MCF 10A (cell line): ENCODE measurements at regions not wholly inside any gene's neighbourhood (a gene's known extent, or its start where the extent isn't known, plus 50 kb on each side); places are given as distances from the start of the nearest gene placed in this dataset.
"Not testable (repeated sequence)": the region's sequence is repeated elsewhere in the genome, so short reads cannot be mapped to it uniquely, and the experiment has no call there.

Experiments used
- BruUV-seq: library from RNA; stranded (reverse); fragments of 400-500 nt; replicated peaks from 2 replicates; lab custom pipeline; 2021; lab: Mats Ljungman, UMichigan
- CTCF ChIA-PET: fragments of 300-600 bp; sonication (Branson Sonifier 250); formaldehyde crosslinking; extraction: SDS; loops from one replicate; lab custom pipeline; 2021; ENCODE audit warnings: antibody characterized with exemption, inconsistent platforms; lab: Yijun Ruan, JAX
- POLR2A ChIA-PET: fragments of 300-600, 350-650 bp; sonication (Branson Sonifier 250); formaldehyde crosslinking; extraction: SDS; loops from one replicate; lab custom pipeline; 2020; ENCODE audit warnings: antibody characterized with exemption, inconsistent platforms; lab: Yijun Ruan, JAX
- DNase-seq: peaks from one replicate; pipeline ENCODE4 v3.0.0-alpha.2; 2018; ENCODE audit not compliant: unreplicated experiment
- H3K27ac Mint-ChIP-seq: one replicate; pipeline ENCODE4 v1.8.0; 2022; ENCODE audit warnings: mild to moderate bottlenecking, low read depth, mixed read lengths; ENCODE audit not compliant: unreplicated experiment
- H3K27me3 Mint-ChIP-seq: one replicate; pipeline ENCODE4 v1.8.0; 2022; ENCODE audit warnings: mixed read lengths; ENCODE audit not compliant: insufficient read depth, unreplicated experiment
- H3K36me3 Mint-ChIP-seq: one replicate; pipeline ENCODE4 v1.8.0; 2022; ENCODE audit warnings: mild to moderate bottlenecking, moderate library complexity, mixed read lengths; ENCODE audit not compliant: insufficient read depth, unreplicated experiment
- H3K4me1 Mint-ChIP-seq: one replicate; pipeline ENCODE4 v1.8.0; 2022; ENCODE audit warnings: mixed read lengths; ENCODE audit not compliant: insufficient read depth, unreplicated experiment
- H3K4me3 Mint-ChIP-seq: one replicate; pipeline ENCODE4 v1.8.0; 2022; ENCODE audit warnings: mild to moderate bottlenecking, moderate library complexity, mixed read lengths; ENCODE audit not compliant: unreplicated experiment
- H3K9me3 Mint-ChIP-seq: one replicate; pipeline ENCODE4 v1.8.0; 2022; ENCODE audit warnings: mixed read lengths; ENCODE audit not compliant: unreplicated experiment
- CTCF ChIP-seq: fragments of 200-600 bp; IDR thresholded peaks from one replicate; pipeline ENCODE4 v1.8.0; 2022; ENCODE audit warnings: antibody characterized with exemption, mild to moderate bottlenecking; ENCODE audit not compliant: unreplicated experiment
- intact Hi-C: fragments of 100-400 bp; cut with micrococcal nuclease; formaldehyde crosslinking; loops from 2 replicates; pipeline ENCODE4 v1.14.1; 2022

- BruUV-seq: no TSS peak
- Mint-ChIP-seq H3K4me1 (no peaks in the 10 kb centered on the region), H3K4me3 (no peak overlapping the region), H3K9me3 (peaks cover 44% of the 10 kb centered on the region), H3K27ac (no peak overlapping the region), H3K36me3 (no peaks in the 10 kb centered on the region), H3K27me3 (no peaks in the 10 kb centered on the region)
- ChIA-PET POLR2A (no interaction called here), CTCF (no interaction called here)
- intact Hi-C loops: no loop called here
- DNase-seq: no peak
- TF ChIP-seq CTCF: no peak
Observed at GRCh38 chr22:49513358-49513851, 314.3 kb downstream of the BRD1 start.

- peaks cover 44% of the 10 kb centered on the region for H3K9me3 Mint-ChIP-seq
- no peaks in the 10 kb centered on the region for H3K4me1 Mint-ChIP-seq
- DNase-seq: no peak
- intact Hi-C loops: no loop called here
- no peaks in the 10 kb centered on the region for H3K36me3 Mint-ChIP-seq
- H3K27me3 Mint-ChIP-seq: no peaks in the 10 kb centered on the region
- H3K27ac Mint-ChIP-seq: no peak overlapping the region
- no peak overlapping the region for H3K4me3 Mint-ChIP-seq
- no TSS peak for BruUV-seq
- ChIA-PET CTCF (no interaction called here), POLR2A (no interaction called here)
- TF ChIP-seq CTCF: no peak
Observed at GRCh38 chr22:49512487-49513165, 315.0 kb downstream of the BRD1 start.

GRCh38 chr22:49511393-49512189 lies 316.1 kb downstream of the BRD1 start:
- intact Hi-C loops, POLR2A ChIA-PET, BruUV-seq, H3K27me3 Mint-ChIP-seq, H3K4me1 Mint-ChIP-seq, H3K27ac Mint-ChIP-seq, DNase-seq, H3K4me3 Mint-ChIP-seq, H3K36me3 Mint-ChIP-seq, CTCF ChIA-PET: not testable (repeated sequence)
- peaks cover 50% of the 10 kb centered on the region for H3K9me3 Mint-ChIP-seq

GRCh38 chr22:49510718-49511117 lies 317.0 kb downstream of the BRD1 start:
- H3K27ac Mint-ChIP-seq: no peak overlapping the region
- no peak overlapping the region for H3K4me3 Mint-ChIP-seq
- no peaks in the 10 kb centered on the region for H3K4me1 Mint-ChIP-seq
- H3K27me3 Mint-ChIP-seq: no peaks in the 10 kb centered on the region
- intact Hi-C loops: no loop called here
- ChIA-PET POLR2A (no interaction called here), CTCF (no interaction called here)
- no TSS peak for BruUV-seq
- no peak for TF ChIP-seq CTCF
- no peak for DNase-seq
- no peaks in the 10 kb centered on the region for H3K36me3 Mint-ChIP-seq
- peaks cover 48% of the 10 kb centered on the region for H3K9me3 Mint-ChIP-seq
